ENCODE measurements at regions not wholly inside any gene's neighbourhood (a gene's known extent, or its start where the extent isn't known, plus 50 kb on each side); places are given as distances from the start of the nearest gene placed in this dataset.
"Not testable (repeated sequence)": the region's sequence is repeated elsewhere in the genome, so short reads cannot be mapped to it uniquely, and the experiment has no call there.

DNA sequence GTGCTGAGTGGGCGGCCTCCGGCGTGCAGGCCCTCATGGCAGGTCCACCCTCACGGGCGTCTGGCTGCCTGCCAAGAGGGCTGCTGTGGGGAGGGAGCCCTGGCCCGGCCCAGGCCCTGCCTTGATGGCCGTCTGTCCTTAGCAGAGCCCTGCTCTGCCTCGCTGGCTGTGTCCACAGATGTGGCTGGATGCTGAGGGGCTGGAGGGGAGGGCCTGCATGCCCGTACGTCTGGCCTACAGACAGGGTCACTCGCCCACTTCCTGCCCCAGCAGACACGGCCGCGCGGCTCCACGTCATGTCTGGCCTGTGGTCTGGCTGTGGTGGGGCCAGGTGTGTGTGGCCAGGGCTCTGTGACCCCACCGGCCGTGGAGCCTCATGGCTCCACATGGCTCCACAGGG is 186.3 kb downstream of the TMEM121 start:
- peak overlapping the region; percentile 32 for H3K4me3 Mint-ChIP-seq
- no CpG with 5 or more reads among the region's 18 CpGs for WGBS (ENCODE audit: insufficient coverage)

DNA sequence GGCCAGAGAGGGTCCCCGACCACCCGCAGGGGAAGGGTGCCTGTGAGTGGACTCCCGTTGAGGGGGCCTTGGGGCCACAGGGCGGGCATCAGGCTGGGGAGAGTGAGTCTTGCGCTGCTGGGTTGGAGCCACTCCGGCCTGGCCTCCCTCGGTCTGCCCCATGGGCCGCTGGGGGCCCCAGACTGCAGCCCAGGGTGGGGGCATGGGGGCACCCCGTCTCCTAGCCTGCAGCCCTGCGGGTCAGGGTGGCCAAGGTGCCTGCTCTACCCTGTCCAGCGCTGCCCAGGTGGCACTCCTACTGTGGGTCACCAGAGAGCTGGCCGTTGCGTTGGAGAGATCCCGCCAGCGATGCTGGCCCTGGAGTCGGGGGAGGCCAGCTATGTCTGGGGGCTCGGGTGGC is 186.8 kb downstream of the TMEM121 start:
- H3K27me3 ChIP-seq (replicated peaks in 1 of 4; ENCODE audit: control extremely low read depth in 1 of 4, control insufficient read depth in 3 of 4, insufficient read depth in 4 of 4, low read length in 3 of 4); H3K27me3 Mint-ChIP-seq; H3K4me3 Mint-ChIP-seq; H3K4me2 ChIP-seq (replicated peaks; ENCODE audit: low read depth, low read length, poor library complexity, severe bottlenecking); H3K9me3 Mint-ChIP-seq (ENCODE audit: insufficient read depth); ATAC-seq (ENCODE audit: low read depth); H3K9me3 ChIP-seq (ENCODE audit: control extremely low read depth in 1 of 3, control insufficient read depth in 2 of 3, insufficient read depth in 1 of 3, low read length in 2 of 3); intact Hi-C loops (cut with micrococcal nuclease); CTCF ChIA-PET; H3K27ac ChIP-seq (ENCODE audit: low read length in 2 of 2); H2AFZ ChIP-seq (ENCODE audit: insufficient read depth, low read depth, low read length, poor library complexity, severe bottlenecking); H3K27ac Mint-ChIP-seq; H3K79me2 ChIP-seq (ENCODE audit: control insufficient read depth, insufficient read depth, low read length); H3K4me3 ChIP-seq (ENCODE audit: control extremely low read depth in 1 of 5, extremely low read depth in 1 of 5, insufficient read depth in 1 of 5, low read depth in 2 of 5, low read length in 4 of 5); H4K20me1 ChIP-seq (ENCODE audit: control insufficient read depth, insufficient read depth, low read length, poor library complexity, severe bottlenecking); POLR2A ChIA-PET; H3K36me3 ChIP-seq (replicated peaks in 1 of 2; ENCODE audit: control extremely low read depth in 1 of 2, control insufficient read depth in 1 of 2, extremely low read depth in 1 of 2, insufficient read depth in 2 of 2, low read length in 1 of 2); H3K9ac ChIP-seq (ENCODE audit: low read length): not testable (repeated sequence)
- peaks cover 18% of the 10 kb centered on the region for H3K4me1 Mint-ChIP-seq
- peak; percentile 31 for DNase-seq
- 97% methylated on average over 7 of the region's 17 CpGs for WGBS (ENCODE audit: insufficient coverage)
- peaks cover 17 to 40% of the 10 kb centered on the region in 2 donors for H3K4me1 ChIP-seq (ENCODE audit: control insufficient read depth in 2 of 2, insufficient read depth in 2 of 2, low read length in 2 of 2)

More for the DNA sequence above, 186.3 kb downstream of the TMEM121 start:
- H4K20me1 ChIP-seq (ENCODE audit: control insufficient read depth, insufficient read depth, low read length, poor library complexity, severe bottlenecking); H3K4me3 ChIP-seq (ENCODE audit: control extremely low read depth in 1 of 5, extremely low read depth in 1 of 5, insufficient read depth in 1 of 5, low read depth in 2 of 5, low read length in 4 of 5); H3K36me3 ChIP-seq (replicated peaks in 1 of 2; ENCODE audit: control extremely low read depth in 1 of 2, control insufficient read depth in 1 of 2, extremely low read depth in 1 of 2, insufficient read depth in 2 of 2, low read length in 1 of 2); CTCF ChIA-PET; H3K27me3 ChIP-seq (replicated peaks in 1 of 4; ENCODE audit: control extremely low read depth in 1 of 4, control insufficient read depth in 3 of 4, insufficient read depth in 4 of 4, low read length in 3 of 4); H2AFZ ChIP-seq (ENCODE audit: insufficient read depth, low read depth, low read length, poor library complexity, severe bottlenecking); H3K4me2 ChIP-seq (replicated peaks; ENCODE audit: low read depth, low read length, poor library complexity, severe bottlenecking); H3K79me2 ChIP-seq (ENCODE audit: control insufficient read depth, insufficient read depth, low read length); intact Hi-C loops (cut with micrococcal nuclease); H3K9me3 ChIP-seq (ENCODE audit: control extremely low read depth in 1 of 3, control insufficient read depth in 2 of 3, insufficient read depth in 1 of 3, low read length in 2 of 3); H3K9ac ChIP-seq (ENCODE audit: low read length); H3K9me3 Mint-ChIP-seq (ENCODE audit: insufficient read depth); H3K27me3 Mint-ChIP-seq: not testable (repeated sequence)
- DNase-seq (peak; percentile 63), ATAC-seq (ENCODE audit: low read depth) (peak; percentile 25)
- peaks cover 21% of the 10 kb centered on the region for H3K4me1 Mint-ChIP-seq
- POLR2A ChIA-PET, result interaction anchor here (1.0 to 1.1 kb wide), 2 partner anchors 10 to 105 kb away, joined by 3 to 5 read pairs; no protein-coding TSS in a partner anchor
- Histone ChIP-seq H3K4me1 (ENCODE audit: control insufficient read depth in 2 of 2, insufficient read depth in 2 of 2, low read length in 2 of 2) (peaks cover 17 to 45% of the 10 kb centered on the region in 2 donors), H3K27ac (ENCODE audit: low read length in 2 of 2) (peak overlapping the region in 1 of 2 donors; percentile 67)
- H3K27ac Mint-ChIP-seq, result peak overlapping the region; percentile 71

DNA sequence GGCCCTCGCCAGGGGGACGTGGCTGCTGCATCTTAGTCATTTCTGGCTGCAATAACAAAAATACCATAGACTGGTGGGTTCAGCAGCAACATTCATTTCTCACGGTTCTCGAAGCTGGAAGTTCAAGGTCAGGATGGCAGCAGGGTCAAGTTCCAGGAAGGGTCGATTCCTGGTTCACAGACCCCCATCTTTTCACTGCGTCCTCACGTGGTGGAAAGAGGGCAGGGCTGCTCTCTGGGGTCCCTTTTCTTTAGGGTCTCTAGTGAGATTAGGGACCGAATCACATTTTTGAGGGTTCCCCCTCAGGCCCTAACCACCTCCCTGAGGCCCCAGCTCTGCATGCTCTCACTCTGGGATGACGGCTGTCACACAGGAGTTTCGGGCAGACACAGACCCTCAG is 187.5 kb downstream of the TMEM121 start:
- CTCF ChIA-PET; H3K36me3 ChIP-seq (replicated peaks in 1 of 2; ENCODE audit: control extremely low read depth in 1 of 2, control insufficient read depth in 1 of 2, extremely low read depth in 1 of 2, insufficient read depth in 2 of 2, low read length in 1 of 2); H3K9ac ChIP-seq (ENCODE audit: low read length); H3K27ac Mint-ChIP-seq; H4K20me1 ChIP-seq (ENCODE audit: control insufficient read depth, insufficient read depth, low read length, poor library complexity, severe bottlenecking); H3K4me3 ChIP-seq (ENCODE audit: control extremely low read depth in 1 of 5, extremely low read depth in 1 of 5, insufficient read depth in 1 of 5, low read depth in 2 of 5, low read length in 4 of 5); H3K9me3 ChIP-seq (ENCODE audit: control extremely low read depth in 1 of 3, control insufficient read depth in 2 of 3, insufficient read depth in 1 of 3, low read length in 2 of 3); intact Hi-C loops (cut with micrococcal nuclease); H3K27me3 ChIP-seq (replicated peaks in 1 of 4; ENCODE audit: control extremely low read depth in 1 of 4, control insufficient read depth in 3 of 4, insufficient read depth in 4 of 4, low read length in 3 of 4); ATAC-seq (ENCODE audit: low read depth); H3K79me2 ChIP-seq (ENCODE audit: control insufficient read depth, insufficient read depth, low read length); H3K9me3 Mint-ChIP-seq (ENCODE audit: insufficient read depth); H3K4me3 Mint-ChIP-seq; H2AFZ ChIP-seq (ENCODE audit: insufficient read depth, low read depth, low read length, poor library complexity, severe bottlenecking); H3K27ac ChIP-seq (ENCODE audit: low read length in 2 of 2); H3K4me2 ChIP-seq (replicated peaks; ENCODE audit: low read depth, low read length, poor library complexity, severe bottlenecking); DNase-seq; POLR2A ChIA-PET; H3K27me3 Mint-ChIP-seq: not testable (repeated sequence)
- H3K4me1 ChIP-seq (ENCODE audit: control insufficient read depth in 2 of 2, insufficient read depth in 2 of 2, low read length in 2 of 2), result peaks cover 13 to 33% of the 10 kb centered on the region in 2 donors
- H3K4me1 Mint-ChIP-seq, result peaks cover 12% of the 10 kb centered on the region
- 92% methylated on average over 6 of the region's 10 CpGs for WGBS (ENCODE audit: insufficient coverage)

DNA sequence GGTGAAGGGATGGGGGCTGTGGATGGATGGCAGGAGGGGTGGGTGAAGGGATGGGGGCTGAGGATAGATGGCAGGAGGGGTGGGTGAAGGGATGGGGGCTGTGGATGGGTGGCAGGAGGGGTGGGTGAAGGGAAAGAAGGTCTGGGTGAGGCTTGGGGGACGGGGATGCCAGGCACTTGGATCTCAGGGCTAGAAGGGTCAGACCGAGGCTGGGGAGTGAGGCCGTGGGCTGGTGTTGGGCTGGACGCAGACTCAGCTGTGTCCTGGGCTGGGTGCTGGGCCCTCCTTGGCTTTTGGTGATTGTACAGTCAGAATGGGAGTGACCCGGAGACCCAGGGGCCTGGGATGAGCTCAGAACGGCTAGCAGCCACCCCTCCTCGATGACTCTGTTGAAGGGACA is 192.4 kb downstream of the TMEM121 start:
- no CpG with 5 or more reads among the region's 7 CpGs for WGBS (ENCODE audit: insufficient coverage)
- H3K9ac ChIP-seq (ENCODE audit: low read length); H3K79me2 ChIP-seq (ENCODE audit: control insufficient read depth, insufficient read depth, low read length); CTCF ChIA-PET; H3K27ac Mint-ChIP-seq; H3K36me3 ChIP-seq (replicated peaks in 1 of 2; ENCODE audit: control extremely low read depth in 1 of 2, control insufficient read depth in 1 of 2, extremely low read depth in 1 of 2, insufficient read depth in 2 of 2, low read length in 1 of 2); H3K9me3 ChIP-seq (ENCODE audit: control extremely low read depth in 1 of 3, control insufficient read depth in 2 of 3, insufficient read depth in 1 of 3, low read length in 2 of 3); H3K9me3 Mint-ChIP-seq (ENCODE audit: insufficient read depth); DNase-seq; H3K27me3 Mint-ChIP-seq; H2AFZ ChIP-seq (ENCODE audit: insufficient read depth, low read depth, low read length, poor library complexity, severe bottlenecking); H4K20me1 ChIP-seq (ENCODE audit: control insufficient read depth, insufficient read depth, low read length, poor library complexity, severe bottlenecking); H3K4me2 ChIP-seq (replicated peaks; ENCODE audit: low read depth, low read length, poor library complexity, severe bottlenecking); POLR2A ChIA-PET; H3K4me3 Mint-ChIP-seq; H3K27ac ChIP-seq (ENCODE audit: low read length in 2 of 2); H3K4me1 Mint-ChIP-seq; ATAC-seq (ENCODE audit: low read depth); intact Hi-C loops (cut with micrococcal nuclease); H3K4me3 ChIP-seq (ENCODE audit: control extremely low read depth in 1 of 5, extremely low read depth in 1 of 5, insufficient read depth in 1 of 5, low read depth in 2 of 5, low read length in 4 of 5); H3K27me3 ChIP-seq (replicated peaks in 1 of 4; ENCODE audit: control extremely low read depth in 1 of 4, control insufficient read depth in 3 of 4, insufficient read depth in 4 of 4, low read length in 3 of 4); H3K4me1 ChIP-seq (ENCODE audit: control insufficient read depth in 2 of 2, insufficient read depth in 2 of 2, low read length in 2 of 2): not testable (repeated sequence)
